Cardiac muscle cell (in vitro differentiated cells and primary cell): ENCODE measurements at regions not wholly inside any gene's neighbourhood (a gene's known extent, or its start where the extent isn't known, plus 50 kb on each side); places are given as distances from the start of the nearest gene placed in this dataset.

Experiments
- DNase-seq, 2 donors: peaks; one replicate each; pipeline versions ENCODE4 v3.0.0 to v3.0.0-alpha.2; 2010 to 2017; ENCODE audit warnings: low read depth in 1 of 2, low spot score in 1 of 2
- H3K27ac ChIP-seq: fragments of 200-600 bp; sonication (generic); 2 replicates; pipeline ENCODE4 v1.5.1; 2016
- H3K27me3 ChIP-seq: fragments of 200-600 bp; sonication (generic); 2 replicates; pipeline ENCODE4 v1.6.0; 2016; ENCODE audit warnings: control low read depth
- H3K36me3 ChIP-seq: fragments of 200-600 bp; sonication (generic); 2 replicates; pipeline ENCODE4 v1.5.1; 2016; ENCODE audit warnings: control low read depth
- H3K4me1 ChIP-seq: fragments of 200-600 bp; sonication (generic); 2 replicates; pipeline ENCODE4 v1.8.1; 2017; ENCODE audit warnings: low read depth, mild to moderate bottlenecking, mixed run types
- H3K4me3 ChIP-seq: fragments of 200-600 bp; sonication (generic); 2 replicates; pipeline ENCODE4 v1.5.1; 2016; ENCODE audit warnings: mild to moderate bottlenecking
- H3K9me3 ChIP-seq: fragments of 200-600 bp; sonication (generic); 2 replicates; pipeline ENCODE4 v1.5.1; 2017; ENCODE audit warnings: low read depth, mild to moderate bottlenecking, control low read depth
- TF ChIP-seq, protein P1 (sequence below): IDR thresholded peaks from 2 replicates; pipeline ENCODE4 v1.5.1; 2012; ENCODE audit warnings: low read depth, mild to moderate bottlenecking, low read length

GRCh38 chr12:105428793-105429395 lies 98.4 kb downstream of the C12orf75 start:
- no peaks in the 10 kb centered on the region for H3K9me3 ChIP-seq
- H3K36me3 ChIP-seq, result no peaks in the 10 kb centered on the region
- H3K27me3 ChIP-seq, result no peaks in the 10 kb centered on the region
- no peak overlapping the region for H3K4me3 ChIP-seq
- H3K27ac ChIP-seq, result no peak overlapping the region
- no peak for DNase-seq
- H3K4me1 ChIP-seq, result no peaks in the 10 kb centered on the region
- TF ChIP-seq, protein P1, sequence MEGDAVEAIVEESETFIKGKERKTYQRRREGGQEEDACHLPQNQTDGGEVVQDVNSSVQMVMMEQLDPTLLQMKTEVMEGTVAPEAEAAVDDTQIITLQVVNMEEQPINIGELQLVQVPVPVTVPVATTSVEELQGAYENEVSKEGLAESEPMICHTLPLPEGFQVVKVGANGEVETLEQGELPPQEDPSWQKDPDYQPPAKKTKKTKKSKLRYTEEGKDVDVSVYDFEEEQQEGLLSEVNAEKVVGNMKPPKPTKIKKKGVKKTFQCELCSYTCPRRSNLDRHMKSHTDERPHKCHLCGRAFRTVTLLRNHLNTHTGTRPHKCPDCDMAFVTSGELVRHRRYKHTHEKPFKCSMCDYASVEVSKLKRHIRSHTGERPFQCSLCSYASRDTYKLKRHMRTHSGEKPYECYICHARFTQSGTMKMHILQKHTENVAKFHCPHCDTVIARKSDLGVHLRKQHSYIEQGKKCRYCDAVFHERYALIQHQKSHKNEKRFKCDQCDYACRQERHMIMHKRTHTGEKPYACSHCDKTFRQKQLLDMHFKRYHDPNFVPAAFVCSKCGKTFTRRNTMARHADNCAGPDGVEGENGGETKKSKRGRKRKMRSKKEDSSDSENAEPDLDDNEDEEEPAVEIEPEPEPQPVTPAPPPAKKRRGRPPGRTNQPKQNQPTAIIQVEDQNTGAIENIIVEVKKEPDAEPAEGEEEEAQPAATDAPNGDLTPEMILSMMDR, result no peak

DNA sequence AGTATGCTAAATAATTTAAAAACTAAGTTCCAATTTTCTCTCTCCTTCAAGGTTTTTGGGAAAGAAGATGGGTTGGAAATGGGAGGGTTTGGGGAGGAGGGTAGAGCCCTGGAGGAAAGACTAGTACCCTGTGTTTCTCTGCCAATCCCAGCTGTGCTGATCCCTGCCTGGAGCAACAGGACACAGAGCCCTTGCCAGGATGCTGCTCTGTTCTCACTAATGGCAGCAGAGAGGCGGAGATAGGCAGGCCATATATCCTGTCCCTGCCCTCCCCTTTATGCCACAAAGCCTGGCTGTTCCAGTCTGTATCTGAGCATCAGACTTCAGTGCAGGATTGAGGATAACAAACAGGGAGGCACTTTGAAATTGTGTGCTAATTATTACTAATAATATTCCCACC lies 99.0 kb downstream of the C12orf75 start:
- no peaks in the 10 kb centered on the region for H3K36me3 ChIP-seq
- TF ChIP-seq, protein P1, result no peak
- no peak overlapping the region for H3K27ac ChIP-seq
- H3K4me3 ChIP-seq, result no peak overlapping the region
- H3K27me3 ChIP-seq, result no peaks in the 10 kb centered on the region
- DNase-seq, result no peak
- no peaks in the 10 kb centered on the region for H3K9me3 ChIP-seq
- H3K4me1 ChIP-seq, result no peaks in the 10 kb centered on the region

DNA sequence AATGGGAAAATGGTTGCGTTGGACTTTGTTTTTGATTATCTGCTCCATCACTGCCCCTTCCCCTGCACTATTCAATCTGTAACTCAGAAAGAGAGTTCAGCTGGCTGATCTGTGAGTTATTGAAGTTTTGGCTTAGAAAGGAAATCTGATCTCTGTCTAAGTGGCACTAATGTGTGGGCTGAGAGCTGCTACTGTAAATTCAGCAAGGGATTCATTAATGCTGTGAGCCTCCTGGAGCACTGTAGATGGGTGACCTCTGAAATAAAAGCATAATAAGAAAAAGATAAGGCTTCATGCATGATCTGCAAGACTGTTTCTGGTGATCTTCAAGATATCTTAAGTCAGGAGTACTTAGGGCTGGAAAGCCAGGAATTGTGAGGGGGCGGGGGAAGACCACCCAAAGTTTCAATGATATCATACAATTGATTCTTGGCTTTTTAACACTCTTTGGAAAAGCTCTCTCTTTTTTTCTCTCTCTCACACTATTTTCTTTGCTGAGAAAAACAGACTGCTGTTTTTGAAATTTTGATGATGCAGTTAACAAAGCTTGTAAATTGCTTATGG lies 101.1 kb downstream of the C12orf75 start:
- H3K4me3 ChIP-seq, result no peak overlapping the region
- H3K4me1 ChIP-seq, result no peaks in the 10 kb centered on the region
- H3K27me3 ChIP-seq, result no peaks in the 10 kb centered on the region
- H3K9me3 ChIP-seq, result no peaks in the 10 kb centered on the region
- no peak overlapping the region for H3K27ac ChIP-seq
- no peaks in the 10 kb centered on the region for H3K36me3 ChIP-seq
- no peak for DNase-seq
- TF ChIP-seq, protein P1, result no peak

- Histone ChIP-seq H3K36me3 (no peaks in the 10 kb centered on the region), H3K9me3 (no peaks in the 10 kb centered on the region), H3K4me3 (no peak overlapping the region), H3K4me1 (no peaks in the 10 kb centered on the region), H3K27ac (no peak overlapping the region), H3K27me3 (no peaks in the 10 kb centered on the region)
- DNase-seq, result peak in 1 of 2 donors; percentile 32
- TF ChIP-seq, protein P1, result no peak
Measured at GRCh38 chr12:105433804-105434203, 103.3 kb downstream of the C12orf75 start.

DNA sequence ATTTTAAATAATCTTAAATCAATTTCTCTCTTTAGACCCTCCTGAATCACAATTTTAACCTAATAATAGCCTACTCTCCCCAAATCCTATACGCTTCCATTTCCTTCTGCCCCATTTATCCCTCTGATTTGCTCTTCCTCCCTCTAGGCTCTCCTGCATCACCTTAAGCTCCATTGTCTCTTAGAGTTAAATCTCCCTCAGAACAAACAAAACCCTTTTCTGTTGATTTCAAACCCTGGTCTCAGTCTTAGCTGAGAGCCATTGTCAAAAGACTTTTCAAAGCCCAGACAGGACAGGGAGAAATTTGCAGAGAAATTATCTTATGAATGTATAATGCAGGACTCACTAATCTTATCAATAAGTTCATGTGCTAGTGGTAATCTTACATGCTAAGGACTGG lies 106.1 kb downstream of the C12orf75 start:
- no peaks in the 10 kb centered on the region for H3K27me3 ChIP-seq
- H3K4me3 ChIP-seq, result no peak overlapping the region
- DNase-seq, result no peak

More for the DNA sequence above, 106.1 kb downstream of the C12orf75 start:
- no peaks in the 10 kb centered on the region for H3K4me1 ChIP-seq
- H3K36me3 ChIP-seq, result no peaks in the 10 kb centered on the region
- no peaks in the 10 kb centered on the region for H3K9me3 ChIP-seq
- no peak overlapping the region for H3K27ac ChIP-seq
- TF ChIP-seq, protein P1, result no peak
